ENCODE measurements at regions not wholly inside any gene's neighbourhood (a gene's known extent, or its start where the extent isn't known, plus 50 kb on each side); places are given as distances from the start of the nearest gene placed in this dataset.

GRCh38 chr17:14902803-14903202 is 362.3 kb downstream of the PMP22 start:
- no peak overlapping the region for H2AFZ ChIP-seq (ENCODE audit: low read length)
- no peak overlapping the region for H3K4me2 ChIP-seq (ENCODE audit: insufficient read depth, low read length)
- DNase-seq (ENCODE audit: insufficient read length, low spot score, missing footprints): no peak
- peaks cover 17% of the 10 kb centered on the region for H3K4me1 ChIP-seq (ENCODE audit: insufficient read depth, low read length)
- no peaks in the 10 kb centered on the region for H3K9me3 ChIP-seq (ENCODE audit: low read depth, low read length)
- peak overlapping the region; percentile 12 for H3K27ac ChIP-seq (ENCODE audit: low read depth, low read length)
- no peaks in the 10 kb centered on the region for H3K36me3 ChIP-seq (ENCODE audit: insufficient read depth, low read length)
- H3K4me3 ChIP-seq (ENCODE audit: insufficient read depth, low read length): no peak overlapping the region
- no peaks in the 10 kb centered on the region for H3K27me3 ChIP-seq (ENCODE audit: insufficient read depth, low read length)
- TF ChIP-seq CTCF (IDR thresholded peaks at IDR 0.05; ENCODE audit: extremely low read depth, low read depth, low read length): no peak
- no peaks in the 10 kb centered on the region for H3K79me2 ChIP-seq (ENCODE audit: insufficient read depth, low read length)
- H4K20me1 ChIP-seq (ENCODE audit: insufficient read depth, low read length): no peaks in the 10 kb centered on the region

- Histone ChIP-seq H3K9me3 (ENCODE audit: low read depth, low read length) (no peaks in the 10 kb centered on the region), H3K4me3 (ENCODE audit: insufficient read depth, low read length) (no peak overlapping the region), H4K20me1 (ENCODE audit: insufficient read depth, low read length) (no peaks in the 10 kb centered on the region), H3K4me1 (ENCODE audit: insufficient read depth, low read length) (peaks cover 17% of the 10 kb centered on the region), H3K79me2 (ENCODE audit: insufficient read depth, low read length) (no peaks in the 10 kb centered on the region), H3K27me3 (ENCODE audit: insufficient read depth, low read length) (no peaks in the 10 kb centered on the region), H3K36me3 (ENCODE audit: insufficient read depth, low read length) (no peaks in the 10 kb centered on the region), H3K27ac (ENCODE audit: low read depth, low read length) (no peak overlapping the region), H3K4me2 (ENCODE audit: insufficient read depth, low read length) (no peak overlapping the region), H2AFZ (ENCODE audit: low read length) (no peak overlapping the region)
- DNase-seq (ENCODE audit: insufficient read length, low spot score, missing footprints): no peak
- no peak for TF ChIP-seq CTCF (IDR thresholded peaks at IDR 0.05; ENCODE audit: extremely low read depth, low read depth, low read length)
These were observed 362.8 kb downstream of the PMP22 start for GRCh38 chr17:14902297-14902696.

- Histone ChIP-seq H3K79me2 (ENCODE audit: insufficient read depth, low read length) (no peaks in the 10 kb centered on the region), H3K4me2 (ENCODE audit: insufficient read depth, low read length) (no peak overlapping the region), H4K20me1 (ENCODE audit: insufficient read depth, low read length) (no peaks in the 10 kb centered on the region), H3K4me1 (ENCODE audit: insufficient read depth, low read length) (peaks cover 17% of the 10 kb centered on the region), H3K9me3 (ENCODE audit: low read depth, low read length) (no peaks in the 10 kb centered on the region), H2AFZ (ENCODE audit: low read length) (no peak overlapping the region), H3K27ac (ENCODE audit: low read depth, low read length) (no peak overlapping the region), H3K4me3 (ENCODE audit: insufficient read depth, low read length) (no peak overlapping the region), H3K27me3 (ENCODE audit: insufficient read depth, low read length) (no peaks in the 10 kb centered on the region), H3K36me3 (ENCODE audit: insufficient read depth, low read length) (no peaks in the 10 kb centered on the region)
- no peak for DNase-seq (ENCODE audit: insufficient read length, low spot score, missing footprints)
- TF ChIP-seq CTCF (IDR thresholded peaks at IDR 0.05; ENCODE audit: extremely low read depth, low read depth, low read length): no peak
These were observed 363.8 kb downstream of the PMP22 start for GRCh38 chr17:14901376-14901775.

- H3K27me3 ChIP-seq (ENCODE audit: insufficient read depth, low read length): no peaks in the 10 kb centered on the region
- peaks cover 6% of the 10 kb centered on the region for H3K9me3 ChIP-seq (ENCODE audit: low read depth, low read length)
- no peaks in the 10 kb centered on the region for H3K4me1 ChIP-seq (ENCODE audit: insufficient read depth, low read length)
- TF ChIP-seq CTCF (IDR thresholded peaks at IDR 0.05; ENCODE audit: extremely low read depth, low read depth, low read length): peak; percentile 35
- H3K79me2 ChIP-seq (ENCODE audit: insufficient read depth, low read length): no peaks in the 10 kb centered on the region
- H2AFZ ChIP-seq (ENCODE audit: low read length): no peak overlapping the region
- H3K27ac ChIP-seq (ENCODE audit: low read depth, low read length): no peak overlapping the region
- no peaks in the 10 kb centered on the region for H4K20me1 ChIP-seq (ENCODE audit: insufficient read depth, low read length)
- no peak overlapping the region for H3K4me3 ChIP-seq (ENCODE audit: insufficient read depth, low read length)
- H3K36me3 ChIP-seq (ENCODE audit: insufficient read depth, low read length): no peaks in the 10 kb centered on the region
- no peak for DNase-seq (ENCODE audit: insufficient read length, low spot score, missing footprints)
- H3K4me2 ChIP-seq (ENCODE audit: insufficient read depth, low read length): no peak overlapping the region
These were observed 378.9 kb downstream of the PMP22 start for GRCh38 chr17:14886200-14886739.
